Stimulated activated CD8-positive, alpha-beta memory T cell treated with anti-CD3 and anti-CD28 coated beads, Interleukin-7, amount 100 ng/mL, for 48 hours (primary cell): ENCODE measurements at regions not wholly inside any gene's neighbourhood (a gene's known extent, or its start where the extent isn't known, plus 50 kb on each side); places are given as distances from the start of the nearest gene placed in this dataset.

Experiments used
- DNase-seq, 2 donors: peaks; one replicate each; pipeline ENCODE4 v3.0.0-alpha.2; 2020; ENCODE audit warnings: low read depth in 1 of 2; ENCODE audit errors: extremely low read depth in 1 of 2

DNA sequence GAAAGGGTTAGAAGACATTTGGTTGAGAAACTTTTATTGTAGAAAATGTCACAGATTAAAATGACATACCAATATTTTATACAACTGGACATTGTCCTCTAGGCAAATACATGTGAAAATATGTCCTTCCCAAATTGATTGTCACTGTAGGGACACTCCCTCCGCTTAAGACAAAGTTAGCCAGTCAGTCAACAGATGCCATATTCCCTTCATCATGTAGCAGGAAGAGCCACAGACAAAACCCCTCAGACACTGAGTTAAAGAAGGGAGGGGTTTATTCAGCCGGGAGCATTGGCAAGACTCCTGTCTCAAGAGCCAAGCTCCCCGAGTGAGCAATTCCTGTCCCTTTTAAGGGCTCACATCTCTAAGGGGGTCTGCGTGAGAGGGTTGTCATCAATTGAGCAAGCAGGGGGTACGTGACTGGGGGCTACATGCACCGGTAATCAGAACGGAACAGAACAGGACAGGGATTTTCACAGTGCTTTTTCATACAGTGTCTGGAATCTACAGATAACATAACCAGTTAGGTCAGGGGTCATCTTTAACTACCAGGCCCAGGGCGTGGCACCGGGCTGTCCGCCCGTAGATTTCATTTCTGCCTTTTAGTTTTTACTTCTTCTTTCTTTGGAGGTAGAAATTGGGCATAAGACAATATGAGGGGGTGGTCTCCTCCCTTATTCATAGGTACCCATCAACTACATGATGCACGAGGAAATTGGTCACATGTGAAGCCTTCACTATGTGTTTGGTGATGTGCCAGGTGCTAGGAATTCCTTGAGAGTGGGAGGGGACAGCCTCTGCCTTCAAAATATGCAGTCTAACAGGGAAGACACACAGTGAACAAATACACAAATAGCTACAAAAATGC lies 155.7 kb upstream of the CDYL start:
- DNase-seq, result no peak

DNA sequence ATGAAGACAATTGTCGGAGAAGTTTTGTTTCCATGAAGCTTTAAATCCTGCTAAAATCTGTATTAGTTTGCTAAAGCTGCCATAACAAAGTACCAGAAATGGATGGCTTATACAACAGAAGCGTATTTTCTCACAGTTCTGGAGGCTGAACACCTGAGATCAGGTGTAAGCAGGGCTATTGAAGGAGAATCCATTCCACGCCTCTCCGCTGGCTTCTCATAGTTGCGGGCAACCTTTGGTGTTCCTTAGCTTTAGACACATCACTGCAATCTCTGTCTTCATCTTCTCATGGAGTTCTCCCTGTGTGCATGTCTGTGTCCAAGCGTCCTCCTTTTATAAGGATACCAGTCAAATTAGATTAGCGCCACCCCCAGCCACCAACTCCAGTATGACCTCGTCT lies 159.9 kb upstream of the CDYL start:
- no peak for DNase-seq

DNA sequence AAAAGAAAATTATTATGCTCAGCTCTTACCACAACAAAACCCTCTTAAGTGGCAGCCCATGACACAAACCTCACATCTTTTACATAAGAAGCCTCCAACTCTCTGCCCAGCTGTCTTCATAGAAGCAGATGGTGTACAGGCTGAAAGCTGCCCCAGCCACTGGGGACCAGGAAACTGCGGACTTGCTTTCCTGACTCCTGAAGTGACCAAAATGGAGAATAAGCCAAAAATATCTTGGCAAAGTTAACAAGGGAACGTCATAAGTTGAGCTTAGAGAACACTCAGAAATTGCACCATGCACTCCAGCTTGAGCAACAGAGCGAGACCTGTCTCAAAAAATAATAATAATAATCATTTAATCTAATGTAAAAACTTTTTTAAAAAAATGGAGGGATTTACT lies 160.3 kb upstream of the CDYL start:
- no peak for DNase-seq

DNA sequence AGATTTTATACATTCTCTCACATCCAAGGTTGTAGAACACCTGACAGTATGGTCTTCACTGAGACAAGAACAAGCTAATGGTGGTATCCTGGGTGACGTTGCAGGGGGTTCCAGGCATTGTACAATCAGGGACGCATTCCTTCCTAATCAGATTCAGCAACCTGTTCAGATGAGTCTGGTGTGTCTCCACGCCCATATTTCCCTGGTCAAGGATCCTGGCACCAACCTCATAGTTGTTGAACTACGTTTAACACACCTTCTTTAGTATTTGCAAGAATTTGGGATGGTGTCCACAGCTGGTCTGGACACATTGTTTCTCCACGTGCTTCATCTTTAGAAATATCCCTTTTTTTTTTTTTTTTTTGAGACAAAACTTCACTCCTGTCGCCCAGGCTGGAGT lies 161.0 kb upstream of the CDYL start:
- no peak for DNase-seq

DNA sequence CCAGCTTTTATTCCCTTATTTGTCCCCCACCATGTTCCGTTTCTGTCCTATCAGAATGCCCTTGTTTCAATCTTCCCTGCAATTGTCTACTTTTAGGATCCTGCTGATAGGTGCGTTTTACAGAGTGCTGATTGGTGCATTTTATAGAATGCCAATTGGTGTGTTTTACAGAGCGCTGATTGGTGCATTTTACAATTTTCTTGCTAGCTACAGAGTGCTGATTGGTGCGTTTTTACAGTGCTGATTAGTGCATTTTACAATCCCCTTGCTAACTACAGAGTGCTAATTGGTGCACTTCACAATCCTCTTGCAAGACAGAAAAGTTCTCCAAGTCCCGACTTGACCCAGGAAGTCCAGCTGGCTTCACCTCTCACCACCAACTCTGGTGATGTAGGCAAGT lies 161.6 kb upstream of the CDYL start:
- DNase-seq, result no peak

DNA sequence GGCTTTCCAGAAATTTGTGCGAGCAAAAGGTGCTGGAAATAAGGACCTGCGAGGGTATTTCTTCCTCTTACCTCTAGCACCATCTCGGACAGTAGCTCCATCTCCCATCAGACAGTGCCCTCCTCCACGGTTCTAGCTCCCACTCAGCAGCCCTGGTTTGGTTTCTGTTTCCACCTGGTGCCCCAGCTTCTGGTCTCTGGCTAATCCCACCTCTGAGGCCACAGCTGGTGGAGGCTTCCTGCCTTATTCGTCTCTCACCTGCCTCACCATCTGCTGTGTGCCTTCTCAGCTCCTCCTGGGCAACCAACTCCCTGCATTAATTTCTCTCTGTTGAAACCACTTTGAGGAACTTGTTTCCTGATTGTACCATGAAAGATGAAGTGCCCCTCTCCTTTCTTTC lies 162.4 kb upstream of the CDYL start:
- no peak for DNase-seq

DNA sequence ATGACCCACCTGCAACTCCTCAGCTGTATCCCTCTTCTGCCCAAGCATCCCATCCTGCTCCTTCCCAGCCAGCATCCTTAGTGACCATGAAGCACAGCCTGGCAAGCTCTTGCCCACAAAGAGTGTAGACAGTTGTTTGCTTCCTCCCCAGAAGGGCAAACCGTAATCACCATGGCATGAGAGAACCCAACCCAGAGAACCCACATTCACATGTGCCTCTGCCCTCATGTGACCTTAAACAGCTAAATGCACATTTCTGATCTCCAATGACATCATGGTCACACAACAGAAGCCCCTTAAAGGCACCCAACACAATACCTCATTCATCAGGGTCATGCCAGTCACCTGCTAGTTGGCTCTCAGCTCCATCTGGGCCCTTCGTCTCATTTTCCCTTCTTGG lies 162.8 kb upstream of the CDYL start:
- DNase-seq, result no peak

DNA sequence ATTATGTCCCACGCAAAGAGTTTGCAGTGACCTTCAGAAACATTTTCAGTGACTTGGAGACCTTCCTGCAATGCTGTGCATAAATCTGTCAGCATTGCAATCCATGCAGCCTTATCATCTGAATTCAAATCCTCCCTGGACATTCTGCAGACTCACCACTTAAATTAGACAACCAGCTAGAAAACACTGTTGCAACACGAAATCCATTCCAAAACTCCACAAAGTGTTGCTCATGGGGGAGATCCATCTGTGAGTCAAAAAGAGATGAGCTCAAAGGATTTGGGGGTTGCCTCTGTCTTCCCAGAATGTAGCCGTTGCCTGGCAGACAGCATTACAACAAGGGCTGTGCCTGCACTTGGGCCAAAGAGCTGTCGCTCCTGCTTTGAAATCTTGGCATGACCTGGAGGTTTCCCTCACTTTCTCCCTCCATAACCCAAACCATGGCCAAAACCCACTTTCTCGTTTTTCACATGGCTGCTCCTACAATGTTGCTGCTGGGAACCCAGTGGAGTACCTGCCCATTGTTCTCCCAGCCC lies 163.5 kb upstream of the CDYL start:
- DNase-seq, result no peak

DNA sequence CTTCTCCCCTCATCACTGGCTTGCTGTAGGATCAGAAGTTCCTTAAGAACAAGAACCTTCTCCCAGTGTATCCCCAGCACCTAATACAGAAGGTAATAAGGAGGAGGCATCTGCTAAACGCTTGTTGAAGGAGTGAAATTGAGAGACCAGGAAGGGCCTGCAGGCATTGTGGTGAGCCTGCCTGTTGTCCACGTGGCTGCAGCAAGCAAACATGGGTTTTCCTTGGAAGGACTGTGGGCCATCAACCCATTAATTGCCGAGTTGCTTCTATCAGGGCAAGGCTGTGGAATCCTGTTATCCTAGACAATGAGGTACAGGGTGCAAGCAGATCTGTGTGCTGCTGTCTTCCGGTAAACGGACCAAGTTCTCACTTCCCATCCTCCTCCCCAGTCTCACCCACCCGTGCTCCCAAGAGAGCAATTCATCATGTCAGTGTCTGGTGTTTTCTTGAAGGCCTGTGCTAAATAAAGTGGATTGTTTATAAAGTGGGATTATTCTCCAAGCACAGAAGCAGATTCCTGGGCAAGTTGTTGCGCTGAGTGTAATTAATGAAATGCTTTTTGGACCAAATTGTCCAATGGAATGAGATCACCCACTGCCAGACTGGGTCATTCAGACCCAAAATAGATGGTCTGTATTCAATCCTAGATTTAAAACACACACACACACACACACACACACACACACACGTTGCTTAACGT lies 164.6 kb upstream of the CDYL start:
- DNase-seq, result no peak

DNA sequence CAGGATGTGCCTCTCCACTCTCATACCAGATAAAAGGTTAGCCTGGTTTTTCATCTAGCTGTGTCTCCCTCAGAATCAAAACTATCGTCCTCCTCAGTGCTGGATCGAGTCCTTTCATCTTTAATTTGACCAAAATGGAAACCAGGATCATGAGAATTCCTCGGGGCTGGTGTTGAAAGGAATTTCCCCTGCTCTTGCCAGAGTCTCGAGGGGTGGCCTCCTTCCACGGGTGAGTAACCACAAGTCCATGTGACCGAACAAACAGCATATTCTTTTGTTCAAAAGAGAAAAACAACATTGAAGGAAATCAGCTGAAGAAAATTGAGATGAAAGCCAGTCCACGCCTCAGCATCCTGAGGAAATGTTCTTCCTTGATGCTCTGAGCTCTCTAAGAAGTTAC lies 165.9 kb upstream of the CDYL start:
- DNase-seq, result no peak

DNA sequence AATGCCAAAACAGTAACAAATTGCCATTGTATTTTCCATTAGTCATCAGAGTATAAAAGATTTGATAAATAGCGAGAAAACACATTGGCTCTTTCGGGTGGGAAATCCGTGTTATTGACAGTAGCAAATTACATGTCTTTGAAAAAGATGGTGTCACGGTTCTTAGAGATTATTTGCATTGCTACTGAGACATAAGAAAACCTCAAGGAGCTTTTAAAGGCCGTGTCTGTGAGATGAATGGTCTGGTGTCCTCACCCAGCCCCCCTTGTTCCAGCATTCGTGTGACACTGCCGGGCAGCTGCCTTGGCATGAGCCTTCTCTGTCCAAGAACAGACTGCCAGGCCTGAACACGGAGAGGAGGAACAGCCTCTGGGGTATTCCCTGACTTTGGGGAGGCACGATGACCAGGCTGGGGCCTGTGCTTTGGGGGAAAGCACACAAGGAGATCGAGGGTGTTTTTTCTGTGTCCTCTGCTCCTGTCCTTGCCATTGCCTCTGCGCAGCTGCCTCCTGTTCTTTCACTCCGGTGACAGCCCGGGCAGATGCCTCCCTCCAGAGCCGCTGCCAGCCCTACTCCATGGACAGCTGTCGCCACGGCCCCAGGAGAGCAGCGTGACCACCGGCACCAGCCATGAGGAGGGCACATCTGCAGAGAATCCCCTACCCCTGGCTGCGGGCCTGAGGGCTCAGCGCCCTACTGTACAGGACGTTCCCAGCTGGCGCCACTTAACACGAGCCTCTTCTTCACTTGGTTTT lies 167.7 kb upstream of the CDYL start:
- DNase-seq, result no peak

DNA sequence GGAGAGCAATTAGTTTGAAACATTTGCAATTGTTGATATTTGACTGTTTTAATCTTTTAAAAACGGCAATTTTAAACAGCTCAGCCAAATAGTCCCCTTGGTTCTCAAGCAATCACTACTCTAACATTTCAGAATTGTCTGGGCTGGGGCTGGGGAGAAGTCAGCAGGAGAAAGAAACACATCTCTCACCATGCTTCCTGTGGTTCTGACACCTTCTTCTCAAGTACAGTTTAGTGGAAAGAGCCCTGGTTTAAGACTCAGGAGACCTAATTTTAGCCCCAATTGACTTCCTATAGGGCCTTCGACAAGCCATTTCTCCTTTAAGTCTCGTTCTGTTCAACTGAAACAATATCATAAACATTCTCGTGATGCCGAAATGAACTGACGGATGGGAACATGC lies 168.4 kb upstream of the CDYL start:
- DNase-seq, result no peak

DNA sequence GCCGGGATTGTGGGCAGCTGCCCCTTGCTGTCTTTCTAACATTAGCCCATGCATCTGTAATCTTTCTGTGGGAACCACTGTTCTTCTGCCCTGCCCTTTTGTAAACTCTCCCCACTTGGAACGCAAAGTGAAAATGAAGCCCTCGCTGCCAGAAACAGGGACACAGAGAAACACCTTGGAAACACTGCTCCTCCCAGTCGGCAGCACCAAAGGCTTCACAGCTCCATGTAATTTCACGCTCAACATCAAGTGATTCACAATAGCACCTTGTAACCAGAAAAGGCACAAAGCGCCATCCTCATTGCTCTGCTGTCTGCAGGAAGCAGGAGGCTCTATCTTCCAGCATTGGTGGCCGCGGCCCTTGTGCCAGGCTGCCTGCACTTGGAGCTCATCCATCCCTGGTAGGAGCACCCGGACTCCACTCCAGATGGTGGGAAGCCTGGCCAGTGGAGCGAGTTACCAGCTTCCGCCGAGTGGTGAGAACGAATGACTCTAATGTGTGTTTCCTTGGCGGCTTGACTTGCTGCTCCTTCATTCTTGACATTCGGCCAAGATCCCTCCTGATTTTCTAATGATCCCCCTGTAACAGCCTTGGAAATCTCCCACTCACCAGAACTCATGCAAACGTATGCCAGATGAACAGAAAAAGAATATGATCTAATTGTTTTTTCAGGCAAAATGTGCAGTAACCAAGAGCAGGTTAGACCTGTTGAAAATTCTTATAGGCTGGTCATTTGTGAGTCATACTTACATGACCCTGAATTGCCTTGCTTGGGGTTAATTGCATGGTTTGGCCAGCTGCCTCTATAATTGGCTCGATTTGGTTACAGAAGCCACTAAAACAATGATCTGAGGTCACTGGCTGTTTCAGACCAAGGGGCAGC lies 169.1 kb upstream of the CDYL start:
- no peak for DNase-seq

DNA sequence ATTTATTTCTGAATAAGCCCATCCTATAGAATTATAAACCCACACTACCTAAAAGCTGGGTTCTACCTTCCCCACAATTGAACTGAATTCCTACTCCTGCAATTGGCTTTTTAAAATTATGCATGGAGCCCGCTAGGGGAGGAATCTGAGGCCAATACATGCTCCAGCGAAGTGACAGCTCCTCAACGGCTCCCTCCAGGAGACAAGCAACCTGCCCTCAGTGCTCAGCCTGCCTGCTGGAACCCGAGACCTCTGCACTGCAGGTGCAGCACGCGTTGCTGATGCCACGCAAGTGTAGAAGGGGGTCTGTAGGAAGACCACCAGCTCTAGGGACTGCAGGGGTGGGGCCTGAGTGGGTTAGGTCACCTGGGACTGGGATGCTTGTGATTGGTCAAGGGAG lies 170.2 kb upstream of the CDYL start:
- DNase-seq, result no peak

DNA sequence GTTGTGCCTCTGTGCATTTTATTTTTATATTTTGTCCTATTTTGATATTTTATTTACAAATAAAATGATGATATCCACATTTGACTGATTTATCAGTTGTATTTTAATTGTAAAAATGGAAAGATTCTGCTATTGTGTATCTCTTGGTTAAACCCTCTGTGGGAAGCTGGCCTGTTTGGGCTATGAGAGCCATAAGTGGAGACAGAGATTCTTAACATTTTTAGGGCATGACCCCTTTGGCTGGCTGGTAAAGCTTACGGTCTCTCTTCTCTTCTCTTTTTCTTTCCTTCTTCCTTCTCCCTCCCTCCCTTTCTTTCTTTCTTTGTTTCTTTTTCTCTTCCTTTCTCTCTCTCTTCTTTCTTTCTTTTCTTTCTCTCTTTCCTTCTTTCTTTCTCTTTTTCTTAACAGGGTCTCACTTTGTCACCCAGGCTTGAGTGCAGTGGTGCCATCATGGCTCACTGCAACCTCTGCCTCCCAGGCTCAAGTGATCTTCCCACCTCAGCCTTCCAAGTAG lies 172.3 kb upstream of the CDYL start:
- DNase-seq, result no peak

DNA sequence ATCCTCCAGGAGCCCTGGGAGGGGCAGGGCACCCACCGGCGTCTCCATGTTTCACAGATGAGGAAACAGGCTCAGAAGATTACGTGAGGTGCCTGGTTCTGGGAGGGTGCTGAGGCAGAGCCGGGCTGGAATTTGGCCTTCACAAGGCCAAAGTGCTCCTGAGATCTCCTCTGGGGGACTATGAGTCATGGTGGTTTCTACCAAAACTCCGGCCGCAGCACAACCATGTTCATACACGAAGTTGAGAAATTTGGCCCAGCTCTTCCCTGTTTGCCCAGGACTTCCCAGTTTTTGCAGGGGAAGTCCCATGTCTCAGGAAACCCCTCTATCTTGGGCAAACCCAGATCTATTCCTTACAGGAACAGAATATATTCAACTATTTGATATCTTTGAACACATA lies 172.9 kb upstream of the CDYL start:
- DNase-seq, result no peak

DNA sequence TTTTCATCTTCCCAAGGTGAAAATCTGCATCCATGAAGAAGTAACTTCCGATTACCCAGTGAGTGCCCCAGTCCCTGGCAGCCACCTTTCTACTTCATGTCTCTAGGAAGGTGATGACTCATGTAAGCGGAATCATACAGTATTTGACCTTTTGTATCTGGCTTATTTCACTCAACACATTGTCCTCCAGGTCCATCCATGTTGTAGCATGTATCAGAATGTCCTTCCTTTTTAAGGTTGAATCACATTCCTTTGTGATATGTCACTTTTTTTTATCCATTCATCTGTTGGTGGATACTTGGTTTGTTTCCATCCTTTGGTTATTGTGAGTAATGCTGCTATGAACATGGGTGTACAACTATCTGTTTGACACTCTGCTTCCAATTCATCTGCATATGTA lies 176.3 kb upstream of the CDYL start:
- DNase-seq, result no peak

DNA sequence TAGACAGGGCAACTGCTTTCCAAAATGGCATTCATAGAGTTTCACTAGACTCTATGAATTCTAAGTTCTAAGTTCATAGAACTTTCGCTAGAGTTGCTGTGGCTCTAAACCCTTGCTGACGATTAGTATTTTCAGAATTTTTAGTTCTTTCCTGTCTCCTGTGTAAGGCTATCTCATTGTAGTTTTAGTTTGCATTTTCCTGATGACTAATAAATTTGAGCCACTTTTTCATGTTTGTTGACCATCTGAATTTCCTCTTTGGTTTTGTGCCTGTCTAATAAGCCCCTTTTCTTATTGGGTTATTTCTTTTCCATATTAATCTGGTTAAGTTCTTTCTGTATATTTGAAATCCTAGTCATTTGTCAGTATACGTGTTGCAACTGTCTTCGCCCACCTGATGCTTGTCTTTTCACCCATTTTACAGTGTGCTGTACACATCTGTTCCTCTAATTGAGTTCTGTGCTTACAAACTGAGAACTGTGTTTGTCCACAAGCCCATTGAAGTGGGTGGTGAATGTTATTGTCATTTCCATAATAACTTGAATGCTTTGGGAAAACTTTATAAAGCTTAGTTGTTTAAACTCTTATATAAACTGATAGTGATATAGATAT lies 177.7 kb upstream of the CDYL start:
- DNase-seq, result no peak

DNA sequence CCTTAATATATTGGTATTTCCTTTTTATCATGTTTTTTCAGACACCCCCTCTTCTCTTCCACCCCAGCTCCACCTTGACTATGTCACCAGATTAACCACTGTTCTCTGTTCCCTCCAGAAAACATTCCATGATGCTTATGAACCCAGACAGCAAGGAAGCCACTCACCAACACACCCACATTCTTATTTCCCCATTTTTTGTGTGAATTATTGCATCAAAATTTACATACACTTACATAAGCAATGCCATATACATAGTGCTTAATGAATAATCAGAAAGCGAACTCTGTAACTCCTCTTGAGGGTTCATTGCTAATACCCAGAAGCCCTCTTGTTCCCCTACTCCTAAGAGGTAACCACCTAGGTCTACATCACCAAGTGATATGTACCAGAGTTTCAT lies 182.3 kb upstream of the CDYL start:
- DNase-seq, result no peak

DNA sequence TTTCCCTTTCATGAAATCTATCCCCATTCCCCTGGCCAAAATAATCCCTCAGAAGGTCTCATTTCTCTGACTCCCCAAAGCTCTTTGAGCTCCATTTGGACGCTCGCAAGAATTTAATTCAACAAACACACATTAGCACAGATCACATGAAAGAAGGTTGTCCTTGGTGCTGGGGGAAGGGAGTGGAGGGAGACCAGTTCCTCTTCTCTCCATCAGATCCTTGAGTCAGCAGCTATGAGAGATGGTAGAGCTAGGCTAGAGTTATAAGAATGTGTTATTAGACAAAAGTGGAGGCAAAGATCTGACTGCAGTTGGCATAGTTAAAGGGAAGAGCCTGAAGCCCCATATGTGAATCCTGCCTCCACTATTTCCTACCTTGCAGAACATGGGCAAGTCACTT lies 184.2 kb upstream of the CDYL start:
- no peak for DNase-seq
